ENCODE measurements at regions not wholly inside any gene's neighbourhood (a gene's known extent, or its start where the extent isn't known, plus 50 kb on each side); places are given as distances from the start of the nearest gene placed in this dataset.

- Histone ChIP-seq H3K4me3 (ENCODE audit: low read depth, low read length) (no peak overlapping the region), H3K36me3 (ENCODE audit: control insufficient read depth in 2 of 2, insufficient read depth in 1 of 2, low read length in 2 of 2) (no peaks in the 10 kb centered on the region), H3K4me1 (ENCODE audit: control insufficient read depth, insufficient read depth, low read length) (no peaks in the 10 kb centered on the region), H3K27ac (ENCODE audit: extremely low read depth, low read depth, low read length) (no peak overlapping the region), H3K9me3 (ENCODE audit: control insufficient read depth, insufficient read depth, low read depth, low read length) (no peaks in the 10 kb centered on the region)
- no peak for TF ChIP-seq ZNF423 (tag by site-specific recombination; IDR thresholded peaks at IDR 0.05)
- TF ChIP-seq ZNF324 (tag by site-specific recombination; IDR thresholded peaks at IDR 0.05): no peak
- no peak for TF ChIP-seq ZNF354C (tag by site-specific recombination; IDR thresholded peaks at IDR 0.05; ENCODE audit: borderline replicate concordance, low read depth)
- no peak for TF ChIP-seq ZNF394 (tag by site-specific recombination; IDR thresholded peaks at IDR 0.05; ENCODE audit: borderline replicate concordance)
- TF ChIP-seq YY1 (tag by site-specific recombination; IDR thresholded peaks at IDR 0.05): no peak
- TF ChIP-seq ZNF707 (tag by site-specific recombination; IDR thresholded peaks at IDR 0.05): no peak
- no peak for TF ChIP-seq ZNF560 (tag by site-specific recombination; IDR thresholded peaks at IDR 0.05; ENCODE audit: borderline replicate concordance)
- no peak for TF ChIP-seq ZNF175 (tag by site-specific recombination; IDR thresholded peaks at IDR 0.05)
- TF ChIP-seq ZNF518A (tag by site-specific recombination; conservative IDR thresholded peaks at IDR 0.05; ENCODE audit: low read depth): no peak
- TF ChIP-seq ZBTB17 (tag by site-specific recombination; IDR thresholded peaks at IDR 0.05): no peak
- no peak for TF ChIP-seq ZBTB7A (tag by site-specific recombination; IDR thresholded peaks at IDR 0.05; ENCODE audit: low read depth)
- ChIA-PET POLR2A (no interaction called here), CTCF (interaction anchor here (0.6 to 0.7 kb wide), 2 partner anchors 14 to 484 kb away, joined by 3 to 4 read pairs; no protein-coding TSS in a partner anchor)
Measured at GRCh38 chr2:15832030-15832709, 108.2 kb upstream of the MYCN start.

GRCh38 chr2:15832849-15833680, 107.3 kb upstream of the MYCN start:
- POLR2A ChIA-PET: no interaction called here
- no peaks in the 10 kb centered on the region for H3K9me3 ChIP-seq (ENCODE audit: control insufficient read depth, insufficient read depth, low read depth, low read length)
- TF ChIP-seq ZNF623 (tag by site-specific recombination; IDR thresholded peaks at IDR 0.05): no peak
- no peak for TF ChIP-seq ZNF248 (tag by site-specific recombination; IDR thresholded peaks at IDR 0.05)
- TF ChIP-seq ZNF571 (tag by site-specific recombination; IDR thresholded peaks at IDR 0.05): no peak
- TF ChIP-seq, protein P1, sequence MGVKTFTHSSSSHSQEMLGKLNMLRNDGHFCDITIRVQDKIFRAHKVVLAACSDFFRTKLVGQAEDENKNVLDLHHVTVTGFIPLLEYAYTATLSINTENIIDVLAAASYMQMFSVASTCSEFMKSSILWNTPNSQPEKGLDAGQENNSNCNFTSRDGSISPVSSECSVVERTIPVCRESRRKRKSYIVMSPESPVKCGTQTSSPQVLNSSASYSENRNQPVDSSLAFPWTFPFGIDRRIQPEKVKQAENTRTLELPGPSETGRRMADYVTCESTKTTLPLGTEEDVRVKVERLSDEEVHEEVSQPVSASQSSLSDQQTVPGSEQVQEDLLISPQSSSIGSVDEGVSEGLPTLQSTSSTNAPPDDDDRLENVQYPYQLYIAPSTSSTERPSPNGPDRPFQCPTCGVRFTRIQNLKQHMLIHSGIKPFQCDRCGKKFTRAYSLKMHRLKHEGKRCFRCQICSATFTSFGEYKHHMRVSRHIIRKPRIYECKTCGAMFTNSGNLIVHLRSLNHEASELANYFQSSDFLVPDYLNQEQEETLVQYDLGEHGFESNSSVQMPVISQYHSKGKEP (tag by site-specific recombination; IDR thresholded peaks at IDR 0.05): no peak
- TF ChIP-seq ZNF521 (tag by site-specific recombination; IDR thresholded peaks at IDR 0.05): no peak
- TF ChIP-seq ZIC2 (tag by site-specific recombination; IDR thresholded peaks at IDR 0.05): no peak
- TF ChIP-seq KLF8 (tag by site-specific recombination; IDR thresholded peaks at IDR 0.05): no peak
- TF ChIP-seq ZNF362 (tag by site-specific recombination; IDR thresholded peaks at IDR 0.05): no peak
- TF ChIP-seq ZNF239 (tag by site-specific recombination; IDR thresholded peaks at IDR 0.05): no peak
- no peak for TF ChIP-seq ZNF48 (tag by site-specific recombination; IDR thresholded peaks at IDR 0.05)
- no peak for TF ChIP-seq GLI4 (tag by site-specific recombination; IDR thresholded peaks at IDR 0.05)
- no peak for TF ChIP-seq GLI2 (tag by site-specific recombination; IDR thresholded peaks at IDR 0.05; ENCODE audit: borderline replicate concordance, low read depth)
- TF ChIP-seq SP2 (tag by site-specific recombination; IDR thresholded peaks at IDR 0.05): no peak
- TF ChIP-seq, protein P2, sequence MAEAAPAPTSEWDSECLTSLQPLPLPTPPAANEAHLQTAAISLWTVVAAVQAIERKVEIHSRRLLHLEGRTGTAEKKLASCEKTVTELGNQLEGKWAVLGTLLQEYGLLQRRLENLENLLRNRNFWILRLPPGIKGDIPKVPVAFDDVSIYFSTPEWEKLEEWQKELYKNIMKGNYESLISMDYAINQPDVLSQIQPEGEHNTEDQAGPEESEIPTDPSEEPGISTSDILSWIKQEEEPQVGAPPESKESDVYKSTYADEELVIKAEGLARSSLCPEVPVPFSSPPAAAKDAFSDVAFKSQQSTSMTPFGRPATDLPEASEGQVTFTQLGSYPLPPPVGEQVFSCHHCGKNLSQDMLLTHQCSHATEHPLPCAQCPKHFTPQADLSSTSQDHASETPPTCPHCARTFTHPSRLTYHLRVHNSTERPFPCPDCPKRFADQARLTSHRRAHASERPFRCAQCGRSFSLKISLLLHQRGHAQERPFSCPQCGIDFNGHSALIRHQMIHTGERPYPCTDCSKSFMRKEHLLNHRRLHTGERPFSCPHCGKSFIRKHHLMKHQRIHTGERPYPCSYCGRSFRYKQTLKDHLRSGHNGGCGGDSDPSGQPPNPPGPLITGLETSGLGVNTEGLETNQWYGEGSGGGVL (tag by site-specific recombination; IDR thresholded peaks at IDR 0.05): no peak

More at GRCh38 chr2:15832849-15833680, 107.3 kb upstream of the MYCN start:
- Histone ChIP-seq H3K4me3 (ENCODE audit: low read depth, low read length) (no peak overlapping the region), H3K27ac (ENCODE audit: extremely low read depth, low read depth, low read length) (no peak overlapping the region), H3K4me1 (ENCODE audit: control insufficient read depth, insufficient read depth, low read length) (no peaks in the 10 kb centered on the region), H3K36me3 (ENCODE audit: control insufficient read depth in 2 of 2, insufficient read depth in 1 of 2, low read length in 2 of 2) (no peaks in the 10 kb centered on the region)
- CTCF ChIA-PET: interaction anchor here (0.6 to 0.7 kb wide), 2 partner anchors 15 to 483 kb away, joined by 3 to 4 read pairs; no protein-coding TSS in a partner anchor
